ENCODE measurements at regions not wholly inside any gene's neighbourhood (a gene's known extent, or its start where the extent isn't known, plus 50 kb on each side); places are given as distances from the start of the nearest gene placed in this dataset.

DNA sequence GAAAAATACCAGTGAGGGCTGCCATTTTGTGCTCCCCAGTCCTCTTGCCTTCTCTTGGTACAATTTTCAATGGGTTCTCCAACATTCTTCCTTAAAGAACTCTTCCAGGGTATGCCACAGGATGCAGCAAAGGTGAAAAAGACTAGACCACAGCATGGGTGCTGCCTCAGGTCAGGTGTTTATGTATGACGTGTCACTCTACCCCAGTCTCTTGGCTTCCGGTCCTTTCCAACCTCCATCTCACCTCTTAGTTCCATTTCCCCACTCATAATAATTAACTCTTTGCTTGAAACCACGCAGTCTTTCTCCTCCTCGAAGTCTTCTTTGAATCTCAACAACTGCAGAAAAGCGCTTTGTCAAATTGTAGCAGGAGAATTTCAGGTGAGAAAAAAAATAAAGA lies 104.7 kb upstream of the TBC1D5 start:
- TF ChIP-seq ZFP36 (IDR thresholded peaks at IDR 0.05; ENCODE audit: borderline replicate concordance, partially characterized antibody), result no peak
- TF ChIP-seq FOXS1 (CRISPR knock-in tag; IDR thresholded peaks at IDR 0.05), result no peak
- no peak for TF ChIP-seq HEYL (CRISPR knock-in tag; IDR thresholded peaks at IDR 0.05)
- TF ChIP-seq RFX5 (IDR thresholded peaks at IDR 0.05), result no peak
- TF ChIP-seq CEBPB (IDR thresholded peaks at IDR 0.05), result no peak
- no peak for TF ChIP-seq JUNB (IDR thresholded peaks at IDR 0.05)
- TF ChIP-seq, protein P1, sequence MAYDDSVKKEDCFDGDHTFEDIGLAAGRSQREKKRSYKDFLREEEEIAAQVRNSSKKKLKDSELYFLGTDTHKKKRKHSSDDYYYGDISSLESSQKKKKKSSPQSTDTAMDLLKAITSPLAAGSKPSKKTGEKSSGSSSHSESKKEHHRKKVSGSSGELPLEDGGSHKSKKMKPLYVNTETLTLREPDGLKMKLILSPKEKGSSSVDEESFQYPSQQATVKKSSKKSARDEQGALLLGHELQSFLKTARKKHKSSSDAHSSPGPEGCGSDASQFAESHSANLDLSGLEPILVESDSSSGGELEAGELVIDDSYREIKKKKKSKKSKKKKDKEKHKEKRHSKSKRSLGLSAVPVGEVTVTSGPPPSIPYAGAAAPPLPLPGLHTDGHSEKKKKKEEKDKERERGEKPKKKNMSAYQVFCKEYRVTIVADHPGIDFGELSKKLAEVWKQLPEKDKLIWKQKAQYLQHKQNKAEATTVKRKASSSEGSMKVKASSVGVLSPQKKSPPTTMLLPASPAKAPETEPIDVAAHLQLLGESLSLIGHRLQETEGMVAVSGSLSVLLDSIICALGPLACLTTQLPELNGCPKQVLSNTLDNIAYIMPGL (CRISPR knock-in tag; IDR thresholded peaks at IDR 0.05; ENCODE audit: borderline replicate concordance), result no peak
- TF ChIP-seq, protein P2, sequence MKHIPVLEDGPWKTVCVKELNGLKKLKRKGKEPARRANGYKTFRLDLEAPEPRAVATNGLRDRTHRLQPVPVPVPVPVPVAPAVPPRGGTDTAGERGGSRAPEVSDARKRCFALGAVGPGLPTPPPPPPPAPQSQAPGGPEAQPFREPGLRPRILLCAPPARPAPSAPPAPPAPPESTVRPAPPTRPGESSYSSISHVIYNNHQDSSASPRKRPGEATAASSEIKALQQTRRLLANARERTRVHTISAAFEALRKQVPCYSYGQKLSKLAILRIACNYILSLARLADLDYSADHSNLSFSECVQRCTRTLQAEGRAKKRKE (CRISPR knock-in tag; IDR thresholded peaks at IDR 0.05; ENCODE audit: low read depth), result no peak
- TF ChIP-seq RCOR1 (IDR thresholded peaks at IDR 0.05; ENCODE audit: low read depth, low read length), result no peak
- Histone ChIP-seq H3K27ac (no peak overlapping the region), H3K4me1 (no peaks in the 10 kb centered on the region), H3K4me3 (no peak overlapping the region), H3K9me3 (no peaks in the 10 kb centered on the region; the same call in 2 of the 3 replicates), H3K4me2 (no peak overlapping the region)
- DNase-seq (ENCODE audit: low read depth in 1 of 2, low spot score in 1 of 2), result no peak
- ATAC-seq, result no peak
- WGBS (ENCODE audit: missing lambda C conversion rate), result 61% methylated on average over 5 of the region's 5 CpGs
- POLR2A ChIA-PET, result no interaction called here
- FAIRE-seq, result no peak
- CTCF ChIA-PET, result no interaction called here

DNA sequence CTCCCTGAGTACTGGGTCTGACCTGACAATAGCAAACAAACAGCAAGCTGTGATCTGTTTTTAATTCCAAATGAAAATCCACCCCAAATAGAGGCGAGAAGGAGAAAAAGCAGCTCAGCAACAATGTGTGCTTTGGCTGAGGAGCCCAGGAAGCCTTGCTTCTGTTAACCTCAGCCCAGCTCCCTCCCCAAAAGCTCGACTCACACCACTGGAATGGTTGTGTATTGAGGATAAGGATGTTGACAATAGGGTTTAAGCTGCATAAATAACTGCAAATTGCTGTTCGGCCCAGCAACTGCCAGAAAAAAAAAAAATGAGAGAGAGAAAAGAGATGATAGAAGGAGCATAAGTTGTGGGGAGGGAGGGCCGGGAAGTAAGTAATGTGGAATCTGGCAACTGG lies 104.0 kb upstream of the TBC1D5 start:
- ATAC-seq (no peak), FAIRE-seq (no peak), DNase-seq (ENCODE audit: low read depth in 1 of 2, low spot score in 1 of 2) (no peak)
- Histone ChIP-seq H3K4me3 (no peak overlapping the region), H3K4me2 (no peak overlapping the region), H3K4me1 (no peaks in the 10 kb centered on the region), H3K9me3 (no peaks in the 10 kb centered on the region; the same call in 2 of the 3 replicates), H3K27ac (no peak overlapping the region)
- TF ChIP-seq HOXB5 (CRISPR knock-in tag; IDR thresholded peaks at IDR 0.05) (no peak), RFX5 (IDR thresholded peaks at IDR 0.05) (no peak), PHF8 (IDR thresholded peaks at IDR 0.05; ENCODE audit: borderline replicate concordance, low read depth) (no peak), ZSCAN20 (CRISPR knock-in tag; IDR thresholded peaks at IDR 0.05) (no peak), ESRRA (IDR thresholded peaks at IDR 0.05; ENCODE audit: borderline replicate concordance, low read length) (no peak), MAFK (IDR thresholded peaks at IDR 0.05; ENCODE audit: partially characterized antibody) (no peak), RARB (CRISPR knock-in tag; IDR thresholded peaks at IDR 0.05) (no peak), CEBPB (IDR thresholded peaks at IDR 0.05) (no peak), FOSL2 (IDR thresholded peaks at IDR 0.05) (no peak), FOSL2 (CRISPR knock-in tag; IDR thresholded peaks at IDR 0.05) (no peak), MAZ (IDR thresholded peaks at IDR 0.05; ENCODE audit: borderline replicate concordance, low read depth, low read length) (no peak), EP300 (IDR thresholded peaks at IDR 0.05) (no peak), POLR2A (IDR thresholded peaks at IDR 0.05; ENCODE audit: low read length) (no peak), NR3C1 (IDR thresholded peaks at IDR 0.05) (no peak), NPAS2 (CRISPR knock-in tag; IDR thresholded peaks at IDR 0.05; ENCODE audit: borderline replicate concordance) (no peak)
- TF ChIP-seq, protein P3, sequence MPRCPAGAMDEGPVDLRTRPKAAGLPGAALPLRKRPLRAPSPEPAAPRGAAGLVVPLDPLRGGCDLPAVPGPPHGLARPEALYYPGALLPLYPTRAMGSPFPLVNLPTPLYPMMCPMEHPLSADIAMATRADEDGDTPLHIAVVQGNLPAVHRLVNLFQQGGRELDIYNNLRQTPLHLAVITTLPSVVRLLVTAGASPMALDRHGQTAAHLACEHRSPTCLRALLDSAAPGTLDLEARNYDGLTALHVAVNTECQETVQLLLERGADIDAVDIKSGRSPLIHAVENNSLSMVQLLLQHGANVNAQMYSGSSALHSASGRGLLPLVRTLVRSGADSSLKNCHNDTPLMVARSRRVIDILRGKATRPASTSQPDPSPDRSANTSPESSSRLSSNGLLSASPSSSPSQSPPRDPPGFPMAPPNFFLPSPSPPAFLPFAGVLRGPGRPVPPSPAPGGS (IDR thresholded peaks at IDR 0.05), result no peak
- TF ChIP-seq, protein P1 (CRISPR knock-in tag; IDR thresholded peaks at IDR 0.05; ENCODE audit: borderline replicate concordance), result no peak
- TF ChIP-seq, protein P2 (CRISPR knock-in tag; IDR thresholded peaks at IDR 0.05; ENCODE audit: low read depth), result no peak
- POLR2A ChIA-PET, result no interaction called here
- CTCF ChIA-PET, result interaction anchor here (1.6 kb wide), 1 partner anchor 433 kb away, joined by 4 read pairs; no protein-coding TSS in a partner anchor
- WGBS (ENCODE audit: missing lambda C conversion rate), result 48% methylated on average over 4 of the region's 4 CpGs

Data from A549 (cell line).